ENCODE measurements at regions not wholly inside any gene's neighbourhood (a gene's known extent, or its start where the extent isn't known, plus 50 kb on each side); places are given as distances from the start of the nearest gene placed in this dataset.

- DNase-seq (ENCODE audit: low read depth) (no peak), FAIRE-seq (no peak)
- H3K27me3 ChIP-seq (ENCODE audit: insufficient read depth, low read length), result no peaks in the 10 kb centered on the region
- H3K79me2 ChIP-seq (ENCODE audit: insufficient read depth, low read length), result no peaks in the 10 kb centered on the region
- no peaks in the 10 kb centered on the region for H3K9me3 ChIP-seq (ENCODE audit: insufficient read depth, low read depth, low read length)
- Mint-ChIP-seq H3K9me3 (ENCODE audit: unreplicated experiment) (no peaks in the 10 kb centered on the region), H3K27ac (ENCODE audit: unreplicated experiment) (no peak overlapping the region), H3K36me3 (ENCODE audit: low read depth, unreplicated experiment) (no peaks in the 10 kb centered on the region), H3K27me3 (ENCODE audit: low read depth, unreplicated experiment) (no peaks in the 10 kb centered on the region), H3K4me1 (ENCODE audit: low read depth, unreplicated experiment) (peaks cover 5% of the 10 kb centered on the region), H3K4me3 (ENCODE audit: unreplicated experiment) (no peak overlapping the region)
- no peak overlapping the region for H3K4me2 ChIP-seq (ENCODE audit: low read length)
- H4K20me1 ChIP-seq (ENCODE audit: insufficient read depth, low read length), result no peaks in the 10 kb centered on the region
- TF ChIP-seq EZH2 (IDR thresholded peaks at IDR 0.05; ENCODE audit: insufficient read depth, low read length), result no peak
- no peak for TF ChIP-seq CTCF (IDR thresholded peaks at IDR 0.05; ENCODE audit: insufficient read depth, low read depth, low read length)
- no peak overlapping the region for H2AFZ ChIP-seq (ENCODE audit: low read depth, low read length)
- H3K36me3 ChIP-seq (ENCODE audit: insufficient read depth, low read length), result no peaks in the 10 kb centered on the region
- H3K27ac ChIP-seq (ENCODE audit: low read depth, low read length), result no peak overlapping the region
- no peak overlapping the region for H3K9ac ChIP-seq (ENCODE audit: low read length)
- no peak overlapping the region for H3K4me3 ChIP-seq (ENCODE audit: insufficient read depth, low read depth, low read length)
- H3K4me1 ChIP-seq (ENCODE audit: insufficient read depth, low read length), result no peaks in the 10 kb centered on the region
Measured at GRCh38 chr12:71306808-71307207, 132.8 kb upstream of the LGR5 start.

- FAIRE-seq (no peak), DNase-seq (ENCODE audit: low read depth) (no peak)
- H3K4me3 ChIP-seq (ENCODE audit: insufficient read depth, low read depth, low read length), result no peak overlapping the region
- no peaks in the 10 kb centered on the region for H4K20me1 ChIP-seq (ENCODE audit: insufficient read depth, low read length)
- H3K27ac ChIP-seq (ENCODE audit: low read depth, low read length), result no peak overlapping the region
- H2AFZ ChIP-seq (ENCODE audit: low read depth, low read length), result no peak overlapping the region
- no peak overlapping the region for H3K9ac ChIP-seq (ENCODE audit: low read length)
- H3K9me3 ChIP-seq (ENCODE audit: insufficient read depth, low read depth, low read length), result no peaks in the 10 kb centered on the region
- no peaks in the 10 kb centered on the region for H3K27me3 ChIP-seq (ENCODE audit: insufficient read depth, low read length)
- peaks cover 14% of the 10 kb centered on the region for H3K4me1 Mint-ChIP-seq (ENCODE audit: low read depth, unreplicated experiment)
- no peaks in the 10 kb centered on the region for H3K79me2 ChIP-seq (ENCODE audit: insufficient read depth, low read length)
- TF ChIP-seq CTCF (IDR thresholded peaks at IDR 0.05; ENCODE audit: insufficient read depth, low read depth, low read length) (no peak), EZH2 (IDR thresholded peaks at IDR 0.05; ENCODE audit: insufficient read depth, low read length) (no peak)
- no peaks in the 10 kb centered on the region for H3K9me3 Mint-ChIP-seq (ENCODE audit: unreplicated experiment)
- H3K36me3 Mint-ChIP-seq (ENCODE audit: low read depth, unreplicated experiment), result no peaks in the 10 kb centered on the region
- H3K27ac Mint-ChIP-seq (ENCODE audit: unreplicated experiment), result no peak overlapping the region
- H3K27me3 Mint-ChIP-seq (ENCODE audit: low read depth, unreplicated experiment), result no peaks in the 10 kb centered on the region
- H3K4me2 ChIP-seq (ENCODE audit: low read length), result no peak overlapping the region
- H3K4me3 Mint-ChIP-seq (ENCODE audit: unreplicated experiment), result no peak overlapping the region
- no peaks in the 10 kb centered on the region for H3K4me1 ChIP-seq (ENCODE audit: insufficient read depth, low read length)
- no peaks in the 10 kb centered on the region for H3K36me3 ChIP-seq (ENCODE audit: insufficient read depth, low read length)
Measured at GRCh38 chr12:71304306-71304705, 135.3 kb upstream of the LGR5 start.

GRCh38 chr12:71303199-71303598 is 136.4 kb upstream of the LGR5 start:
- Mint-ChIP-seq H3K4me1 (ENCODE audit: low read depth, unreplicated experiment) (peaks cover 14% of the 10 kb centered on the region), H3K9me3 (ENCODE audit: unreplicated experiment) (no peaks in the 10 kb centered on the region), H3K36me3 (ENCODE audit: low read depth, unreplicated experiment) (no peaks in the 10 kb centered on the region), H3K27ac (ENCODE audit: unreplicated experiment) (no peak overlapping the region), H3K4me3 (ENCODE audit: unreplicated experiment) (no peak overlapping the region), H3K27me3 (ENCODE audit: low read depth, unreplicated experiment) (no peaks in the 10 kb centered on the region)
- Histone ChIP-seq H3K9me3 (ENCODE audit: insufficient read depth, low read depth, low read length) (no peaks in the 10 kb centered on the region), H3K36me3 (ENCODE audit: insufficient read depth, low read length) (no peaks in the 10 kb centered on the region), H2AFZ (ENCODE audit: low read depth, low read length) (no peak overlapping the region), H3K4me2 (ENCODE audit: low read length) (no peak overlapping the region), H3K4me3 (ENCODE audit: insufficient read depth, low read depth, low read length) (no peak overlapping the region), H3K27me3 (ENCODE audit: insufficient read depth, low read length) (no peaks in the 10 kb centered on the region), H3K27ac (ENCODE audit: low read depth, low read length) (no peak overlapping the region), H3K79me2 (ENCODE audit: insufficient read depth, low read length) (no peaks in the 10 kb centered on the region), H4K20me1 (ENCODE audit: insufficient read depth, low read length) (no peaks in the 10 kb centered on the region), H3K4me1 (ENCODE audit: insufficient read depth, low read length) (no peaks in the 10 kb centered on the region), H3K9ac (ENCODE audit: low read length) (no peak overlapping the region)
- DNase-seq (ENCODE audit: low read depth), result peak; percentile 60
- TF ChIP-seq CTCF (IDR thresholded peaks at IDR 0.05; ENCODE audit: insufficient read depth, low read depth, low read length) (no peak), EZH2 (IDR thresholded peaks at IDR 0.05; ENCODE audit: insufficient read depth, low read length) (no peak)
- FAIRE-seq, result no peak

All from astrocyte (in vitro differentiated cells and primary cell).